Liver (tissue), 8 donors: ENCODE measurements at regions not wholly inside any gene's neighbourhood (a gene's known extent, or its start where the extent isn't known, plus 50 kb on each side); places are given as distances from the start of the nearest gene placed in this dataset.

ENCODE experiments used
- DNase-seq: peaks from one replicate; pipeline ENCODE4 v3.0.0-alpha.2; 2017; ENCODE audit warnings: low spot score
- H3K27ac ChIP-seq, 2 donors: one replicate each; pipeline ENCODE4 v1.7.0; 2013; ENCODE audit warnings: inconsistent platforms in 2 of 2, low read length in 2 of 2, control low read depth in 1 of 2, low read depth in 1 of 2, mild to moderate bottlenecking in 1 of 2
- H3K27me3 ChIP-seq, 4 donors: one replicate each; pipeline versions ENCODE4 v1.6.1 to v1.7.0; 2013; ENCODE audit warnings: low read length in 3 of 4, inconsistent platforms in 1 of 4, mild to moderate bottlenecking in 1 of 4, moderate library complexity in 1 of 4; ENCODE audit not compliant: control insufficient read depth in 4 of 4, insufficient read depth in 4 of 4
- H3K36me3 ChIP-seq, 4 donors: one replicate each; pipeline versions ENCODE4 v1.6.1 to v1.7.0; 2013; ENCODE audit warnings: low read length in 3 of 4, mild to moderate bottlenecking in 3 of 4, low read depth in 1 of 4, moderate library complexity in 1 of 4; ENCODE audit not compliant: control insufficient read depth in 4 of 4, insufficient read depth in 3 of 4
- H3K4me1 ChIP-seq, 4 donors: one replicate each; pipeline versions ENCODE4 v1.6.1 to v1.7.0; 2013; ENCODE audit warnings: low read length in 3 of 4, mild to moderate bottlenecking in 3 of 4, moderate library complexity in 1 of 4; ENCODE audit not compliant: control insufficient read depth in 4 of 4, insufficient read depth in 4 of 4
- H3K4me3 ChIP-seq, 3 donors: one replicate each; pipeline versions ENCODE4 v1.6.1 to v1.7.0; 2013; ENCODE audit warnings: low read length in 3 of 3, control low read depth in 1 of 3, low read depth in 1 of 3, mild to moderate bottlenecking in 1 of 3
- H3K9ac ChIP-seq, 2 donors: one replicate each; pipeline ENCODE4 v1.7.0; 2013; ENCODE audit warnings: low read length in 2 of 2, mild to moderate bottlenecking in 2 of 2, moderate library complexity in 2 of 2, control low read depth in 1 of 2, low read depth in 1 of 2
- H3K9me3 ChIP-seq, 4 donors: one replicate each; pipeline versions ENCODE4 v1.6.1 to v1.7.0; 2013; ENCODE audit warnings: low read length in 3 of 4; ENCODE audit not compliant: control insufficient read depth in 4 of 4
- EGR1 ChIP-seq, 2 donors: IDR thresholded peaks; 2 replicates each; pipeline ENCODE4 v1.6.1; 2016 to 2018; ENCODE audit warnings: antibody characterized with exemption in 2 of 2, low read depth in 2 of 2
- FOXA1 ChIP-seq: IDR thresholded peaks from 2 replicates; pipeline ENCODE4 v1.6.1; 2016; ENCODE audit warnings: antibody characterized with exemption
- FOXA2 ChIP-seq: IDR thresholded peaks from 2 replicates; pipeline ENCODE4 v1.6.1; 2016; ENCODE audit warnings: antibody characterized with exemption
- GABPA ChIP-seq, 2 donors: IDR thresholded peaks in 1 of 2; conservative IDR thresholded peaks in 1 of 2; 2 replicates each; pipeline ENCODE4 v1.6.1; 2016; ENCODE audit warnings: antibody characterized with exemption in 2 of 2, mild to moderate bottlenecking in 1 of 2, moderate library complexity in 1 of 2
- HNF4A ChIP-seq, 2 donors: conservative IDR thresholded peaks; 2 replicates each; pipeline ENCODE4 v1.6.1; 2016; ENCODE audit warnings: antibody characterized with exemption in 2 of 2, mild to moderate bottlenecking in 2 of 2
- HNF4G ChIP-seq: IDR thresholded peaks from 2 replicates; pipeline ENCODE4 v1.6.1; 2016; ENCODE audit warnings: antibody characterized with exemption
- JUND ChIP-seq, 2 donors: IDR thresholded peaks; 2 replicates each; pipeline ENCODE4 v1.6.1; 2016; ENCODE audit warnings: antibody characterized with exemption in 2 of 2
- NR2F2 ChIP-seq: IDR thresholded peaks from 2 replicates; pipeline ENCODE4 v1.6.1; 2016; ENCODE audit warnings: antibody characterized with exemption
- RAD21 ChIP-seq, 2 donors: IDR thresholded peaks; 2 replicates each; pipeline ENCODE4 v1.6.1; 2016; ENCODE audit warnings: antibody characterized with exemption in 2 of 2, mild to moderate bottlenecking in 2 of 2
- RXRA ChIP-seq, 2 donors: IDR thresholded peaks; 2 replicates each; pipeline ENCODE4 v1.6.1; 2017 to 2018; ENCODE audit warnings: antibody characterized with exemption in 2 of 2, mild to moderate bottlenecking in 1 of 2
- SP1 ChIP-seq: IDR thresholded peaks from 2 replicates; pipeline ENCODE4 v1.6.1; 2018; ENCODE audit warnings: antibody characterized with exemption, mild to moderate bottlenecking
- TAF1 ChIP-seq: conservative IDR thresholded peaks from 2 replicates; pipeline ENCODE4 v1.6.1; 2016; ENCODE audit warnings: antibody characterized with exemption, mild to moderate bottlenecking
- YY1 ChIP-seq: IDR thresholded peaks from 2 replicates; pipeline ENCODE4 v1.6.1; 2016; ENCODE audit warnings: antibody characterized with exemption, mild to moderate bottlenecking
- WGBS: extraction: QIAGEN DNeasy Blood & Tissue Kit; methylation state at CpG from one replicate; pipeline ENCODE4 v1.1.7; 2013; 5-methylcytosine and 5-hydroxymethylcytosine counted together
- TF ChIP-seq, protein P1 (sequence below): fragments of 150-350 bp; IDR thresholded peaks from 2 replicates; pipeline ENCODE4 v1.5.1; 2017; ENCODE audit warnings: improper control_type of control experiment, low read depth, low read length; ENCODE audit not compliant: missing input control
- TF ChIP-seq, protein P2 (sequence below): IDR thresholded peaks from 2 replicates; pipeline ENCODE4 v1.6.1; 2016; ENCODE audit warnings: antibody characterized with exemption
- TF ChIP-seq, protein P3 (sequence below): IDR thresholded peaks from 2 replicates; pipeline ENCODE4 v1.6.1; 2016; ENCODE audit warnings: antibody characterized with exemption
- TF ChIP-seq, protein P4 (sequence below): IDR thresholded peaks from 2 replicates; pipeline ENCODE4 v1.6.1; 2016; ENCODE audit warnings: antibody characterized with exemption
- TF ChIP-seq, protein P5 (sequence below): IDR thresholded peaks from 2 replicates; pipeline ENCODE4 v1.6.1; 2016; ENCODE audit warnings: antibody characterized with exemption, mild to moderate bottlenecking
- donor health status: healthy.
- donor health status: healthy.
- donor health status: healthy.
- donor health status: healthy.
- donor health status: healthy.

DNA sequence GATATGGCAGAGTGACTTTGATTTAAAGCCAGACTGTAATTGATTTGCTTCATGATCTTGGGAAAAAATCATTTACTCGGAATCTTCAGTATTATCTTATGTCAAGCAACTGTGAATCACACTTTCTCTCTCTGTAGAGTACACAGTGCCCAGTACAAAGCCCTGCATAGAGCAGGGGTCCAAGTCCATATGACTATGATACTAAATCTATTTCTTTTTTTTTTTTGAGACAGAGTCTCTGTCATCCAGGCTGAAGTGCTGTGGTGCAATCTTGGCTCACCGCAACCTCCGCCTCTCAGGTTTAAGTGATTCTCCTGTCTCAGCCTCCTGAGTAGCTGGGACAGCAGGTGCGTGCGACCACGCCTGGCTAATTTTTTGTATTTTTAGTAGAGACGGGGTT lies 194.8 kb upstream of the SEMA6A start:
- no peak overlapping the region for H3K9ac ChIP-seq
- no peak overlapping the region for H3K4me3 ChIP-seq
- H3K36me3 ChIP-seq, result no peaks in the 10 kb centered on the region
- DNase-seq, result no peak
- WGBS, result 91% methylated on average over 7 of the region's 7 CpGs
- peaks cover 0 to 2% (median 0%) of the 10 kb centered on the region in 4 donors for H3K27me3 ChIP-seq
- H3K9me3 ChIP-seq, result no peaks in the 10 kb centered on the region
- TF ChIP-seq, protein P1, sequence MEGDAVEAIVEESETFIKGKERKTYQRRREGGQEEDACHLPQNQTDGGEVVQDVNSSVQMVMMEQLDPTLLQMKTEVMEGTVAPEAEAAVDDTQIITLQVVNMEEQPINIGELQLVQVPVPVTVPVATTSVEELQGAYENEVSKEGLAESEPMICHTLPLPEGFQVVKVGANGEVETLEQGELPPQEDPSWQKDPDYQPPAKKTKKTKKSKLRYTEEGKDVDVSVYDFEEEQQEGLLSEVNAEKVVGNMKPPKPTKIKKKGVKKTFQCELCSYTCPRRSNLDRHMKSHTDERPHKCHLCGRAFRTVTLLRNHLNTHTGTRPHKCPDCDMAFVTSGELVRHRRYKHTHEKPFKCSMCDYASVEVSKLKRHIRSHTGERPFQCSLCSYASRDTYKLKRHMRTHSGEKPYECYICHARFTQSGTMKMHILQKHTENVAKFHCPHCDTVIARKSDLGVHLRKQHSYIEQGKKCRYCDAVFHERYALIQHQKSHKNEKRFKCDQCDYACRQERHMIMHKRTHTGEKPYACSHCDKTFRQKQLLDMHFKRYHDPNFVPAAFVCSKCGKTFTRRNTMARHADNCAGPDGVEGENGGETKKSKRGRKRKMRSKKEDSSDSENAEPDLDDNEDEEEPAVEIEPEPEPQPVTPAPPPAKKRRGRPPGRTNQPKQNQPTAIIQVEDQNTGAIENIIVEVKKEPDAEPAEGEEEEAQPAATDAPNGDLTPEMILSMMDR, result no peak
- TF ChIP-seq HNF4A (conservative IDR thresholded peaks at IDR 0.05) (no peak), TAF1 (no peak), SP1 (no peak), YY1 (no peak), FOXA1 (no peak), HNF4G (no peak), FOXA2 (no peak), GABPA (IDR thresholded peaks at IDR 0.05 in 1 of 2, conservative IDR thresholded peaks at IDR 0.05 in 1 of 2) (no peak), EGR1 (IDR thresholded peaks at IDR 0.05; ENCODE audit: low read depth in 2 of 2) (no peak), RAD21 (IDR thresholded peaks at IDR 0.05) (no peak)
- TF ChIP-seq, protein P2, sequence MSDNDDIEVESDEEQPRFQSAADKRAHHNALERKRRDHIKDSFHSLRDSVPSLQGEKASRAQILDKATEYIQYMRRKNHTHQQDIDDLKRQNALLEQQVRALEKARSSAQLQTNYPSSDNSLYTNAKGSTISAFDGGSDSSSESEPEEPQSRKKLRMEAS, result no peak
- TF ChIP-seq, protein P3, sequence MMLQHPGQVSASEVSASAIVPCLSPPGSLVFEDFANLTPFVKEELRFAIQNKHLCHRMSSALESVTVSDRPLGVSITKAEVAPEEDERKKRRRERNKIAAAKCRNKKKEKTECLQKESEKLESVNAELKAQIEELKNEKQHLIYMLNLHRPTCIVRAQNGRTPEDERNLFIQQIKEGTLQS, result no peak
- TF ChIP-seq, protein P4, sequence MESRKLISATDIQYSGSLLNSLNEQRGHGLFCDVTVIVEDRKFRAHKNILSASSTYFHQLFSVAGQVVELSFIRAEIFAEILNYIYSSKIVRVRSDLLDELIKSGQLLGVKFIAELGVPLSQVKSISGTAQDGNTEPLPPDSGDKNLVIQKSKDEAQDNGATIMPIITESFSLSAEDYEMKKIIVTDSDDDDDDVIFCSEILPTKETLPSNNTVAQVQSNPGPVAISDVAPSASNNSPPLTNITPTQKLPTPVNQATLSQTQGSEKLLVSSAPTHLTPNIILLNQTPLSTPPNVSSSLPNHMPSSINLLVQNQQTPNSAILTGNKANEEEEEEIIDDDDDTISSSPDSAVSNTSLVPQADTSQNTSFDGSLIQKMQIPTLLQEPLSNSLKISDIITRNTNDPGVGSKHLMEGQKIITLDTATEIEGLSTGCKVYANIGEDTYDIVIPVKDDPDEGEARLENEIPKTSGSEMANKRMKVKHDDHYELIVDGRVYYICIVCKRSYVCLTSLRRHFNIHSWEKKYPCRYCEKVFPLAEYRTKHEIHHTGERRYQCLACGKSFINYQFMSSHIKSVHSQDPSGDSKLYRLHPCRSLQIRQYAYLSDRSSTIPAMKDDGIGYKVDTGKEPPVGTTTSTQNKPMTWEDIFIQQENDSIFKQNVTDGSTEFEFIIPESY, result no peak
- H3K27ac ChIP-seq, result no peak overlapping the region
- no peaks in the 10 kb centered on the region for H3K4me1 ChIP-seq

DNA sequence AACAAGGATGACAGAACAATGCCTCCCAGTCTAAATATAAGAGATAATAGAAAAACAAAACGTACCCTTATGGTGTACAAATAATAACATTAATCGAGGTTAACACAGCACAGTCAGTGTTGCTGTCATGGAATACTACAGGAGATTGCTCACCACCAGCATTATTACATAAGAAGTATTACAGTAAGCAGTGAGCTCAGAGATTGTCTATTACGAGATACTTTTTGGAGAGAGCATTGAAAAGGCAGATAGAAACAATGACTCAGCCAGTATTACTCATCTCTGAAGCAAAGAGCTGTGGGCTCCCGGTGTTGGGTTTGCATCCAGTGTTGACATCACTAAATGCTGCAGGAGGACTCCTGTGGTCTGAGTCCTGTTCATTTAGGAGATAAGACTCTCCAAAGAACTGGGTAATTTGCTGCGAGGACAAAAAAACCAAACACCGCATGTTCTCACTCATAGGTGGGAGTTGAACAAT lies 191.9 kb upstream of the SEMA6A start:
- 59% methylated on average over 6 of the region's 6 CpGs for WGBS
- no peak for DNase-seq

DNA sequence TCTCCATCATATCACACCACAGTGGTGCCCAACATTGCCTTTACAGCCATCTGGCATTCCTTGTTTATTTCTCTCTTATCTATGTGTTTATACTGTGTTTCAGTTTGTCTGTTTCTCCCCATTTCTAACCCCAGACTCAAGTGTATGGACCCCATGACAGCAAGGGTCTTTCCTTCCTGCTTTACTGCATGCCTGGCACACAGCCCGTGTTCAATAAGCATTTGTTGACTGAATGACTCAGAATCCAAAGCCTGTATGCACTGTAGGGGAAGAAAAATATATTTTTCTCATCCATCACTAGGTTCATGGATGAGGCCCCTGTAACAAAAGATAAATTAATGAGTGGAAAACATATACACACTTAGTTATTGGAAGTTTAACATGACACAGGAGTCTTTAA lies 190.8 kb upstream of the SEMA6A start:
- H3K27ac ChIP-seq, result no peak overlapping the region
- WGBS, result 27% methylated on average over 1 of the region's 1 CpG
- no peaks in the 10 kb centered on the region for H3K36me3 ChIP-seq
- no peak overlapping the region for H3K4me3 ChIP-seq
- no peaks in the 10 kb centered on the region for H3K9me3 ChIP-seq
- no peaks in the 10 kb centered on the region for H3K4me1 ChIP-seq
- no peak overlapping the region for H3K9ac ChIP-seq
- TF ChIP-seq EGR1 (IDR thresholded peaks at IDR 0.05; ENCODE audit: low read depth in 2 of 2) (no peak), NR2F2 (no peak), GABPA (IDR thresholded peaks at IDR 0.05 in 1 of 2, conservative IDR thresholded peaks at IDR 0.05 in 1 of 2) (no peak), YY1 (no peak), RXRA (IDR thresholded peaks at IDR 0.05) (no peak), TAF1 (no peak), FOXA1 (no peak)
- TF ChIP-seq, protein P2, result no peak
- TF ChIP-seq, protein P4, result no peak
- TF ChIP-seq, protein P5, sequence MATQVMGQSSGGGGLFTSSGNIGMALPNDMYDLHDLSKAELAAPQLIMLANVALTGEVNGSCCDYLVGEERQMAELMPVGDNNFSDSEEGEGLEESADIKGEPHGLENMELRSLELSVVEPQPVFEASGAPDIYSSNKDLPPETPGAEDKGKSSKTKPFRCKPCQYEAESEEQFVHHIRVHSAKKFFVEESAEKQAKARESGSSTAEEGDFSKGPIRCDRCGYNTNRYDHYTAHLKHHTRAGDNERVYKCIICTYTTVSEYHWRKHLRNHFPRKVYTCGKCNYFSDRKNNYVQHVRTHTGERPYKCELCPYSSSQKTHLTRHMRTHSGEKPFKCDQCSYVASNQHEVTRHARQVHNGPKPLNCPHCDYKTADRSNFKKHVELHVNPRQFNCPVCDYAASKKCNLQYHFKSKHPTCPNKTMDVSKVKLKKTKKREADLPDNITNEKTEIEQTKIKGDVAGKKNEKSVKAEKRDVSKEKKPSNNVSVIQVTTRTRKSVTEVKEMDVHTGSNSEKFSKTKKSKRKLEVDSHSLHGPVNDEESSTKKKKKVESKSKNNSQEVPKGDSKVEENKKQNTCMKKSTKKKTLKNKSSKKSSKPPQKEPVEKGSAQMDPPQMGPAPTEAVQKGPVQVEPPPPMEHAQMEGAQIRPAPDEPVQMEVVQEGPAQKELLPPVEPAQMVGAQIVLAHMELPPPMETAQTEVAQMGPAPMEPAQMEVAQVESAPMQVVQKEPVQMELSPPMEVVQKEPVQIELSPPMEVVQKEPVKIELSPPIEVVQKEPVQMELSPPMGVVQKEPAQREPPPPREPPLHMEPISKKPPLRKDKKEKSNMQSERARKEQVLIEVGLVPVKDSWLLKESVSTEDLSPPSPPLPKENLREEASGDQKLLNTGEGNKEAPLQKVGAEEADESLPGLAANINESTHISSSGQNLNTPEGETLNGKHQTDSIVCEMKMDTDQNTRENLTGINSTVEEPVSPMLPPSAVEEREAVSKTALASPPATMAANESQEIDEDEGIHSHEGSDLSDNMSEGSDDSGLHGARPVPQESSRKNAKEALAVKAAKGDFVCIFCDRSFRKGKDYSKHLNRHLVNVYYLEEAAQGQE, result no peak
- no peak for DNase-seq
- no peaks in the 10 kb centered on the region for H3K27me3 ChIP-seq

More for the DNA sequence above, 191.9 kb upstream of the SEMA6A start:
- H3K9ac ChIP-seq, result no peak overlapping the region
- no peaks in the 10 kb centered on the region for H3K9me3 ChIP-seq
- H3K4me3 ChIP-seq, result no peak overlapping the region
- H3K27me3 ChIP-seq, result no peaks in the 10 kb centered on the region
- peak in 1 of 2 donors; percentile 15 for TF ChIP-seq JUND (IDR thresholded peaks at IDR 0.05)
- peak; percentile 66 for TF ChIP-seq NR2F2
- TF ChIP-seq EGR1 (IDR thresholded peaks at IDR 0.05; ENCODE audit: low read depth in 2 of 2), result no peak
- no peaks in the 10 kb centered on the region for H3K36me3 ChIP-seq
- H3K27ac ChIP-seq, result no peak overlapping the region
- no peaks in the 10 kb centered on the region for H3K4me1 ChIP-seq
